Activated CD4-positive, alpha-beta memory T cell treated with anti-CD3 and anti-CD28 coated beads, Interleukin-2, amount 10 ng/mL, durations not matched to agents 7 days and 5 days (primary cell): ENCODE measurements at regions not wholly inside any gene's neighbourhood (a gene's known extent, or its start where the extent isn't known, plus 50 kb on each side); places are given as distances from the start of the nearest gene placed in this dataset.
"Not testable (repeated sequence)": the region's sequence is repeated elsewhere in the genome, so short reads cannot be mapped to it uniquely, and the experiment has no call there.

Source experiments
- CTCF ChIA-PET: fragments of 350-600 bp; sonication (Branson Sonifier 250); formaldehyde crosslinking; loops from one replicate; lab custom pipeline; 2021; ENCODE audit warnings: antibody characterized with exemption, inconsistent platforms; lab: Charles Lee
- POLR2A ChIA-PET: fragments of 350-600 bp; sonication (Branson Sonifier 250); formaldehyde crosslinking; loops from one replicate; lab custom pipeline; 2021; ENCODE audit warnings: antibody characterized with exemption; lab: Charles Lee
- DNase-seq: peaks from one replicate; pipeline ENCODE4 v3.0.0-alpha.2; 2020
- H3K27ac Mint-ChIP-seq: one replicate; pipeline ENCODE4 v1.8.0; 2021; ENCODE audit warnings: mild to moderate bottlenecking, mixed read lengths
- H3K27me3 Mint-ChIP-seq: one replicate; pipeline ENCODE4 v1.8.0; 2021; ENCODE audit warnings: mixed read lengths
- H3K36me3 Mint-ChIP-seq: one replicate; pipeline ENCODE4 v1.8.0; 2021; ENCODE audit warnings: low read depth, mixed read lengths
- H3K4me1 Mint-ChIP-seq: one replicate; pipeline ENCODE4 v1.8.0; 2021; ENCODE audit warnings: mixed read lengths
- H3K4me3 Mint-ChIP-seq: one replicate; pipeline ENCODE4 v1.8.0; 2021; ENCODE audit warnings: mild to moderate bottlenecking, mixed read lengths
- H3K9me3 Mint-ChIP-seq: one replicate; pipeline ENCODE4 v1.8.0; 2021; ENCODE audit warnings: mixed read lengths

GRCh38 chr5:28855626-28856025 lies 1817.2 kb upstream of the CDH9 start:
- Mint-ChIP-seq H3K36me3 (no peaks in the 10 kb centered on the region), H3K27ac (no peak overlapping the region), H3K9me3 (peaks cover 2% of the 10 kb centered on the region), H3K4me1 (no peaks in the 10 kb centered on the region), H3K27me3 (no peaks in the 10 kb centered on the region), H3K4me3 (no peak overlapping the region)
- ChIA-PET POLR2A (no interaction called here), CTCF (no interaction called here)
- DNase-seq: no peak

- H3K4me1 Mint-ChIP-seq: no peaks in the 10 kb centered on the region
- H3K36me3 Mint-ChIP-seq: no peaks in the 10 kb centered on the region
- peaks cover 9% of the 10 kb centered on the region for H3K9me3 Mint-ChIP-seq
- no peak overlapping the region for H3K27ac Mint-ChIP-seq
- H3K4me3 Mint-ChIP-seq: no peak overlapping the region
- ChIA-PET CTCF (no interaction called here), POLR2A (no interaction called here)
- H3K27me3 Mint-ChIP-seq: no peaks in the 10 kb centered on the region
- DNase-seq: no peak
These were observed 1812.0 kb upstream of the CDH9 start for GRCh38 chr5:28850320-28850921.

- CTCF ChIA-PET: no interaction called here
- Mint-ChIP-seq H3K27me3 (no peaks in the 10 kb centered on the region), H3K36me3 (no peaks in the 10 kb centered on the region), H3K4me1 (no peaks in the 10 kb centered on the region), H3K27ac (no peak overlapping the region), H3K4me3 (no peak overlapping the region), H3K9me3 (peaks cover 10% of the 10 kb centered on the region)
- no peak for DNase-seq
- POLR2A ChIA-PET: no interaction called here
These were observed 1792.7 kb upstream of the CDH9 start for GRCh38 chr5:28831042-28831441.

GRCh38 chr5:28823231-28823630 lies 1784.8 kb upstream of the CDH9 start:
- Mint-ChIP-seq H3K4me3 (no peak overlapping the region), H3K27me3 (no peaks in the 10 kb centered on the region), H3K27ac (no peak overlapping the region), H3K9me3 (peaks cover 4% of the 10 kb centered on the region), H3K4me1 (no peaks in the 10 kb centered on the region), H3K36me3 (no peaks in the 10 kb centered on the region)
- ChIA-PET CTCF (no interaction called here), POLR2A (no interaction called here)
- no peak for DNase-seq

- Mint-ChIP-seq H3K9me3 (peaks cover 4% of the 10 kb centered on the region), H3K4me3 (no peak overlapping the region), H3K27ac (no peak overlapping the region), H3K27me3 (no peaks in the 10 kb centered on the region), H3K4me1 (no peaks in the 10 kb centered on the region), H3K36me3 (no peaks in the 10 kb centered on the region)
- ChIA-PET POLR2A (no interaction called here), CTCF (no interaction called here)
- DNase-seq: no peak
These were observed 1783.7 kb upstream of the CDH9 start for GRCh38 chr5:28822071-28822470.

GRCh38 chr5:28810751-28811136 lies 1772.4 kb upstream of the CDH9 start:
- H3K36me3 Mint-ChIP-seq: no peaks in the 10 kb centered on the region
- ChIA-PET CTCF (no interaction called here), POLR2A (no interaction called here)
- DNase-seq: no peak
- no peak overlapping the region for H3K4me3 Mint-ChIP-seq
- peaks cover 11% of the 10 kb centered on the region for H3K9me3 Mint-ChIP-seq
- no peaks in the 10 kb centered on the region for H3K27me3 Mint-ChIP-seq
- H3K4me1 Mint-ChIP-seq: no peaks in the 10 kb centered on the region
- H3K27ac Mint-ChIP-seq: no peak overlapping the region

GRCh38 chr5:28809811-28810750 lies 1771.7 kb upstream of the CDH9 start:
- Mint-ChIP-seq H3K27me3 (no peaks in the 10 kb centered on the region), H3K27ac (no peak overlapping the region), H3K36me3 (no peaks in the 10 kb centered on the region), H3K4me3 (no peak overlapping the region), H3K9me3 (peaks cover 11% of the 10 kb centered on the region), H3K4me1 (no peaks in the 10 kb centered on the region)
- ChIA-PET POLR2A (no interaction called here), CTCF (no interaction called here)
- DNase-seq: no peak

- no peaks in the 10 kb centered on the region for H3K27me3 Mint-ChIP-seq
- no peak for DNase-seq
- no peaks in the 10 kb centered on the region for H3K4me1 Mint-ChIP-seq
- H3K4me3 Mint-ChIP-seq: no peak overlapping the region
- H3K27ac Mint-ChIP-seq: no peak overlapping the region
- POLR2A ChIA-PET: no interaction called here
- CTCF ChIA-PET: no interaction called here
- peaks cover 11% of the 10 kb centered on the region for H3K9me3 Mint-ChIP-seq
- H3K36me3 Mint-ChIP-seq: no peaks in the 10 kb centered on the region
These were observed 1770.8 kb upstream of the CDH9 start for GRCh38 chr5:28808967-28809810.

GRCh38 chr5:28807195-28807729 lies 1768.9 kb upstream of the CDH9 start:
- Mint-ChIP-seq H3K27ac (no peak overlapping the region), H3K27me3 (no peaks in the 10 kb centered on the region), H3K9me3 (peaks cover 11% of the 10 kb centered on the region), H3K4me3 (no peak overlapping the region), H3K36me3 (no peaks in the 10 kb centered on the region), H3K4me1 (no peaks in the 10 kb centered on the region)
- CTCF ChIA-PET: no interaction called here
- POLR2A ChIA-PET: no interaction called here
- DNase-seq: no peak

- CTCF ChIA-PET, POLR2A ChIA-PET: not testable (repeated sequence)
These were observed 1760.6 kb upstream of the CDH9 start for GRCh38 chr5:28799035-28799434.

GRCh38 chr5:28788954-28789353 lies 1750.6 kb upstream of the CDH9 start:
- H3K9me3 Mint-ChIP-seq: peaks cover 4% of the 10 kb centered on the region
- ChIA-PET POLR2A (no interaction called here), CTCF (no interaction called here)
- no peaks in the 10 kb centered on the region for H3K4me1 Mint-ChIP-seq
- H3K27me3 Mint-ChIP-seq: no peaks in the 10 kb centered on the region
- no peak overlapping the region for H3K4me3 Mint-ChIP-seq
- no peak overlapping the region for H3K27ac Mint-ChIP-seq
- H3K36me3 Mint-ChIP-seq: no peaks in the 10 kb centered on the region
- no peak for DNase-seq

More at GRCh38 chr5:28799035-28799434, 1760.6 kb upstream of the CDH9 start:
- not testable (repeated sequence) for H3K4me1 Mint-ChIP-seq, H3K27me3 Mint-ChIP-seq, H3K36me3 Mint-ChIP-seq, DNase-seq, H3K4me3 Mint-ChIP-seq, H3K27ac Mint-ChIP-seq
- H3K9me3 Mint-ChIP-seq: peaks cover 12% of the 10 kb centered on the region

- H3K27me3 Mint-ChIP-seq: no peaks in the 10 kb centered on the region
- H3K9me3 Mint-ChIP-seq: peaks cover 6% of the 10 kb centered on the region
- CTCF ChIA-PET: no interaction called here
- no peak overlapping the region for H3K4me3 Mint-ChIP-seq
- H3K36me3 Mint-ChIP-seq: no peaks in the 10 kb centered on the region
- no peaks in the 10 kb centered on the region for H3K4me1 Mint-ChIP-seq
- DNase-seq: no peak
- POLR2A ChIA-PET: no interaction called here
- H3K27ac Mint-ChIP-seq: no peak overlapping the region
These were observed 1741.8 kb upstream of the CDH9 start for GRCh38 chr5:28780083-28780692.
